HFF-Myc (cell line): ENCODE measurements at regions not wholly inside any gene's neighbourhood (a gene's known extent, or its start where the extent isn't known, plus 50 kb on each side); places are given as distances from the start of the nearest gene placed in this dataset.

Source experiments
- DNase-seq: peaks from one replicate; pipeline ENCODE4 v3.0.0-alpha.2; 2011; ENCODE audit warnings: low read depth; ENCODE audit errors: extremely low read depth
- H3K4me3 ChIP-seq: replicated peaks from 2 replicates; pipeline ENCODE4 v1.5.1; 2011; ENCODE audit warnings: low read depth, mild to moderate bottlenecking, control low read depth, low read length
- TF ChIP-seq, protein P1 (sequence below): IDR thresholded peaks from 2 replicates; pipeline ENCODE4 v1.5.1; 2012; ENCODE audit warnings: mild to moderate bottlenecking, low read depth, low read length, control low read depth; ENCODE audit errors: missing control alignments

DNA sequence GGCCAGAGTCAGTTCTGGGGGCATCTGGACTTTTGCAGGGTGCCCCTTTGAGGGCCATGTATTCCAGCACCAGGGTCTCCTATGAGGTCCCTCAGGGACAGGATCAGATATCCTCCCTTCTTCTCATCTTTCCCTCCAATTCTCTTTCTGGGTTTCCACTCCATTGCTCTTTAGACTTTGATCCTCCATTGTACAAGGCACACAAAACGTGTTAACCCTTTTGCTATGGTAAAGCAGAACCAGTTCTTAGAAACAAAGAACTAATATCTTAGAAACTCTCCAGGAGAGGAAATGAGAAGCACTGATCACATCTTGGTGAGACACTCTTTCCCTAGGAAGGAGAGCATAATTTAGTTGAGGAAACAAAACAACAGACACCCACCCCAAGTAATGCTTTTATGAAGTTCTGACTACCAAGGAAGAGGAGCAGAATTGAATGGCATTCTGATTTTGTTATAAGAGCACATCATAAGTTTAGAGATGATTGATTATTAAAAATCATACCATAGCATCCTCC, 200.7 kb upstream of the NPY2R start:
- TF ChIP-seq, protein P1, sequence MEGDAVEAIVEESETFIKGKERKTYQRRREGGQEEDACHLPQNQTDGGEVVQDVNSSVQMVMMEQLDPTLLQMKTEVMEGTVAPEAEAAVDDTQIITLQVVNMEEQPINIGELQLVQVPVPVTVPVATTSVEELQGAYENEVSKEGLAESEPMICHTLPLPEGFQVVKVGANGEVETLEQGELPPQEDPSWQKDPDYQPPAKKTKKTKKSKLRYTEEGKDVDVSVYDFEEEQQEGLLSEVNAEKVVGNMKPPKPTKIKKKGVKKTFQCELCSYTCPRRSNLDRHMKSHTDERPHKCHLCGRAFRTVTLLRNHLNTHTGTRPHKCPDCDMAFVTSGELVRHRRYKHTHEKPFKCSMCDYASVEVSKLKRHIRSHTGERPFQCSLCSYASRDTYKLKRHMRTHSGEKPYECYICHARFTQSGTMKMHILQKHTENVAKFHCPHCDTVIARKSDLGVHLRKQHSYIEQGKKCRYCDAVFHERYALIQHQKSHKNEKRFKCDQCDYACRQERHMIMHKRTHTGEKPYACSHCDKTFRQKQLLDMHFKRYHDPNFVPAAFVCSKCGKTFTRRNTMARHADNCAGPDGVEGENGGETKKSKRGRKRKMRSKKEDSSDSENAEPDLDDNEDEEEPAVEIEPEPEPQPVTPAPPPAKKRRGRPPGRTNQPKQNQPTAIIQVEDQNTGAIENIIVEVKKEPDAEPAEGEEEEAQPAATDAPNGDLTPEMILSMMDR, result no peak
- no peak overlapping the region for H3K4me3 ChIP-seq
- no peak for DNase-seq

GRCh38 chr4:155008389-155008788, 200.0 kb upstream of the NPY2R start:
- H3K4me3 ChIP-seq, result no peak overlapping the region
- TF ChIP-seq, protein P1, result no peak
- no peak for DNase-seq

DNA sequence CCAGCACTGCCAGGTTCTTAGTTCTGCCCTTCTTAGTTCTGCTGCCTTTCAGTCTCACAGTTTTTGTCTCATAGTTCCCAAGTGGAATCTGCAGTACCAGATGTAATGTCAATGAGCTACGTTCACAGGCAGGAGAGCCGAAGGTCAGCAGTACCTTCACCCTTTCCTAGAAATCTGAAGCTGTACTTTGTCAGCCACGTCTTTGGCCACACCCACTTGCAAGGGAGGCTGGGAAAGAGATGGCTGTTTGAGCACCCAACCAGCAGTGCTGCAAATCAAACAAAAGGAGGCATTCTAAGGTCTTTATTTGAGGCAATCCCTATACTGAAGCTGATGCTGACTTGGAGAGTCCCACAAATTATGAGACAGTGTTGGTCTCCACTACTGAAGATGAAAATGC, 199.1 kb upstream of the NPY2R start:
- TF ChIP-seq, protein P1, result no peak
- DNase-seq, result no peak
- H3K4me3 ChIP-seq, result no peak overlapping the region

DNA sequence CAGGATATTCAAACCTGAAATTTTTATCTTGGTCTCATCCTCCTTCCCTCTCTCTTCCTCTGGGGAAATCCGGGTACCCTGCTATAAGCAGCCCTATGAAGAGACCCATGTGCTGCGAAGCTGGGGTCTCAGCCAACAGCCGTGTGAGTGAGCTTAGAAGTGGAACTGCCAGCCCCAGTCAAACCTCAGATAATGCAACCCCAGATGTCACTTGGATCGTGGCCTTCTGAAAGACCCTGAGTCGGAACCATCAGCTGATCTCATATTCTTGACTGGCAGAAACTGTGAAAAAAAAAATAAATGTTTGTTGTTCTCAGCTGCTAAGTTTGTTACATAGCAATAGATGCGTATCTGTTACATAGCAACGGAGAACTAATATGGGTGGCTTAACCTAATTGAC, 198.1 kb upstream of the NPY2R start:
- H3K4me3 ChIP-seq, result no peak overlapping the region
- no peak for DNase-seq
- TF ChIP-seq, protein P1, result no peak

- TF ChIP-seq, protein P1, result no peak
- no peak overlapping the region for H3K4me3 ChIP-seq
- no peak for DNase-seq
Observed at GRCh38 chr4:155011163-155011780, 197.2 kb upstream of the NPY2R start.

DNA sequence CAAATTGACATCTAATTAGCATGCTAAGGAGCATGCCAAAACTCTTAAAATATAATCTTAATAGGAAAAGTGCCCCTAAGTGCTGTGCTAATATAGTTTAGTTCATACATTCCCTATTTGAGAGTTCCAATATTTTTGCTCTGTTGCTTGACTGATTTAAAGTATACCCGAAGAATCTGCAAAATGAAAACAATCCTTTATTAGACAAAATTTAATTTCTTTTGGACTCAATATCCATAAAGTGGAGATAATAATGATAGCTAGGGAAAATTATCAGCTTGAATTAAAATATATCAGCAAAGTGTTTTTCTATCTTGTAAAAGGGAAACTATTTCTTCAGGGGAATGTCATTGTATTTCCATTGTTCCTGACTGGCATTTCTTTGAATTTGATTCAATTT, 196.0 kb upstream of the NPY2R start:
- no peak for DNase-seq
- H3K4me3 ChIP-seq, result no peak overlapping the region
- TF ChIP-seq, protein P1, result no peak

GRCh38 chr4:155017426-155017825, 191.0 kb upstream of the NPY2R start:
- no peak overlapping the region for H3K4me3 ChIP-seq
- DNase-seq, result no peak
- TF ChIP-seq, protein P1, result no peak
